Uterus (tissue), 2 donors: ENCODE measurements at regions not wholly inside any gene's neighbourhood (a gene's known extent, or its start where the extent isn't known, plus 50 kb on each side); places are given as distances from the start of the nearest gene placed in this dataset.

ENCODE experiments used
- POLR2A ChIP-seq, 2 donors: fragments of 450-650 bp; IDR thresholded peaks; one replicate each; pipeline ENCODE4 v1.6.1; 2016; ENCODE audit warnings: antibody characterized with exemption in 2 of 2, mild to moderate bottlenecking in 1 of 2, moderate library complexity in 1 of 2
- TF ChIP-seq, protein P1 (sequence below), 4 experiments: fragments of 200-600 bp in 2 of 4; fragments of 450-650 bp in 2 of 4; sonication (generic) in 2 of 4; IDR thresholded peaks; one replicate each; pipeline ENCODE4 v1.5.1; 2016 to 2019; ENCODE audit warnings: antibody characterized with exemption in 4 of 4, mild to moderate bottlenecking in 2 of 4, moderate library complexity in 1 of 4

DNA sequence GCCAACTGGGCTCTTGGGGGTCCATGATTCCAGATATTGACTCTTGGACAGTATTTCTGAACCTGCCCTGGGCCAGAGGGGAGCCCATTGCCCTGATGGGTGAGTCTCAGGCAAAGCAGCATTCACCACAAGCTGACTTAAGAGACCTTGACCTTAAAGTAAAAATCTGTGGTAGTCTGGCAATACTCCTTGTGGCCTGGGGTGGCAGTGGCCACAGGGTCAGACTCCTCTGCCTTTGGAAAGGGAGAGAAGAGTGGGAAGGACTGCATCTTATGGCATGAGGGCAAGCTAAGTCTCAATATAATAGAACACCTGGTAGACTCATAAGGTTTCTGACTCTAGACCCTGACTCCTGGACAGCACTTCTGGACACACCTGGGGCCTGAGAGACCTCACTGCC is 340.3 kb upstream of the MAD2L1 start:
- TF ChIP-seq, protein P1, sequence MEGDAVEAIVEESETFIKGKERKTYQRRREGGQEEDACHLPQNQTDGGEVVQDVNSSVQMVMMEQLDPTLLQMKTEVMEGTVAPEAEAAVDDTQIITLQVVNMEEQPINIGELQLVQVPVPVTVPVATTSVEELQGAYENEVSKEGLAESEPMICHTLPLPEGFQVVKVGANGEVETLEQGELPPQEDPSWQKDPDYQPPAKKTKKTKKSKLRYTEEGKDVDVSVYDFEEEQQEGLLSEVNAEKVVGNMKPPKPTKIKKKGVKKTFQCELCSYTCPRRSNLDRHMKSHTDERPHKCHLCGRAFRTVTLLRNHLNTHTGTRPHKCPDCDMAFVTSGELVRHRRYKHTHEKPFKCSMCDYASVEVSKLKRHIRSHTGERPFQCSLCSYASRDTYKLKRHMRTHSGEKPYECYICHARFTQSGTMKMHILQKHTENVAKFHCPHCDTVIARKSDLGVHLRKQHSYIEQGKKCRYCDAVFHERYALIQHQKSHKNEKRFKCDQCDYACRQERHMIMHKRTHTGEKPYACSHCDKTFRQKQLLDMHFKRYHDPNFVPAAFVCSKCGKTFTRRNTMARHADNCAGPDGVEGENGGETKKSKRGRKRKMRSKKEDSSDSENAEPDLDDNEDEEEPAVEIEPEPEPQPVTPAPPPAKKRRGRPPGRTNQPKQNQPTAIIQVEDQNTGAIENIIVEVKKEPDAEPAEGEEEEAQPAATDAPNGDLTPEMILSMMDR (IDR thresholded peaks at IDR 0.05), result no peak
- TF ChIP-seq POLR2A (IDR thresholded peaks at IDR 0.05), result no peak
